Occipital lobe (tissue), 1 donor: ENCODE measurements at regions not wholly inside any gene's neighbourhood (a gene's known extent, or its start where the extent isn't known, plus 50 kb on each side); places are given as distances from the start of the nearest gene placed in this dataset.
"Not testable (repeated sequence)": the region's sequence is repeated elsewhere in the genome, so short reads cannot be mapped to it uniquely, and the experiment has no call there.

Source experiments
- DNase-seq: peaks from one replicate; lab custom pipeline; 2025; lab: John Stamatoyannopoulos, UW

- no peak for DNase-seq
Observed at GRCh38 chr22:49659924-49660315, 167.8 kb downstream of the BRD1 start.

DNA sequence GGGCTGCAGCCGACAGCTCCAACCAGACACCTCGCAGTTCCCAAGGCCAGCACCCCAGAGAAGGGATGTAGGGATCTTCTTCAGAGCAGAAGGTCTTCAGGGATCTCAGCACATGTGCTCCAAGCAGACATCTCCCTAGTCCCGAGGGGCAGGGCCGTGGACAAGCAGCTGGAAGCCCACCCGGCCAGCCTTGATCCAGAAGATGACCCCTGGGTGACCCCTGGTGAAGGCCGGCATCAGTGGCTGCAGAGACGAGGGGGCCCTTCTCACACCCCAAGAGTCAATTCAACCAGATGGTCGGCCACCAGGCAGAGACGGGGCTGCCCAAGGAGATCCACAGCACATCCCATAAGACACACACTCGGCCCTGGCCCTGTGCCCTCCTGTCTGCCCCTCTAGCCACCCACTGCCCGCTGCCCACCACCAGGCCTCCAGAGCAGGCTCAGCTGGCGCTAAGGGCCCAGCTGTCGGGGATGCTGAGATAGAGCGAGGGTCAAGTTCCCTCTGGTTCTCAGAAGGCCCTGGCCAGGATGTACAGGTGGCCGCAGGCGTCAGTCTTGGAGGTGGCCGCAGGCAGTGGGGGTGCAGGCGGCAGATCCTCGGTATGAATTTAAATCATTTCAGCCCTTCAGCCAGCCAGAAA lies 168.3 kb downstream of the BRD1 start:
- DNase-seq = no peak

GRCh38 chr22:49658902-49659280 lies 168.8 kb downstream of the BRD1 start:
- DNase-seq = no peak

- no peak for DNase-seq
Observed at GRCh38 chr22:49657974-49658590, 169.6 kb downstream of the BRD1 start.

GRCh38 chr22:49657275-49657973 lies 170.2 kb downstream of the BRD1 start:
- no peak for DNase-seq

DNA sequence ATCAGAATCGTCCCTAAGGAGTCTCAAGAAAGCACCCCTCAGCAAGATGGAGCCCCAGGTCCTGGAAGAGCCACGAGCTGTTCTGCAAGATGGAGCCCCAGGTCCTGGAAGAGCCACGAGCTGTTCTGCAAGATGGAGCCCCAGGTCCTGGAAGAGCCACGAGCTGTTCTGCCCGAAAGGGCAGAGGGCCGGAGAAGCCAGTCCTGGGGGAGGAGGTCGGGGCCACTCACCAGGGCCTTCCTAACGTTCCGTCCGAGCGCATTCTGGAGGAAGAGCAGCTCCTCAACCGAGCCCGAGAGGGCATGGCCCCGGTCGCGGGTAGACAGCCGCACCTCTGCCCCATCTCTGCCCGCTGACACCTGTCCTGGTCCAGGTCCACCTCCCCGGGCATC lies 170.8 kb downstream of the BRD1 start:
- DNase-seq = not testable (repeated sequence)

GRCh38 chr22:49656291-49656851 lies 171.3 kb downstream of the BRD1 start:
- DNase-seq = no peak

DNA sequence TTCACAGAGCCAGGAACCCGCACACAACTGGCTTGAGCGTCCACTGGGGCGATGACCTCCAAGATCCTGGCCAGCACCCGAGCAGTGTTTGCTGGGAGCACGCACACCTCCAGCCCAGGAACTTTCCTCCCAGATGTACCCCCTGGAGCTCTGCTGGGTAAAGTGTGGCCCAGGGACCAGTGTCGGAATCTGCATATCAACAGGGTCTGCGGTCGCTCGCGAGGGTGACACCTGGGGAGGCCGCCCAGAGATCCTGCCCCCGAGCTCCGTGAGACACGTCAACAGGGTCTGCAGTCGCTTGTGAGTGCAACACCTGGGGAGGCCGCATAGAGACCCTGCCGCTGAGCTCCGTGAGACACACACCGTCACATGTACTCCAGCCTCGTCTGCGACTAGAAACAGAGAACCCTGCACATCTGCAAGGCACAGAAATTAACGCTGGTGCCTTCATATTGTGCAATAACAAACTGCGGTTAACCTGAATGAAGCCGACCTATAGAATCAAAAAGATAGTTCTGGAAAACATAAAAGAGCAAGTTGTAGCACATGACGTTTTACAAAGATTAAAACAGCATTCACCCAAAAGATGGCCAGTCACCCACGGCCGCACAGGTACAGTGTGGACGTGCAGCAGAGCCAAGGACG lies 172.4 kb downstream of the BRD1 start:
- DNase-seq = no peak

- DNase-seq = no peak
Observed at GRCh38 chr22:49650336-49651241, 177.1 kb downstream of the BRD1 start.

GRCh38 chr22:49649166-49650068 lies 178.3 kb downstream of the BRD1 start:
- no peak for DNase-seq

DNA sequence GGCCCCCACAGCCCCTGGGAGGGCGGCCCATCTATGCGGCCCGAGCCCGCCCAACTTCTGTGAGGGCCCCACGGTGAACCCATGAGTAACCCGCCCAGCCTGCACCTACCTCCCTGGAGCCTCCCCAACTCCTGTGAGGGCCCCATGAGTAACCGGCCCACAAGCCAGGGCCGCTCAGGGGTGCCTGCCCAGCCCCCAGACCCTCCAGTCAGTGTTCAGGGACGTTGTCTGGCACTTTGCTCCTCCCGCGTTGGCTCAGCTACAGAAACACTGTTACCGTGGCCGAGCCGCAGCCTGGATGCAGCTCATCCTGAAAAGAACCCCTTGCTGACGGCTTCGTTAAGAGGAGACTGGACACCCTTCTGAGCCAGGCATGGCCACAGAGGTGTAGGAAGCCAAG lies 179.6 kb downstream of the BRD1 start:
- DNase-seq = no peak

DNA sequence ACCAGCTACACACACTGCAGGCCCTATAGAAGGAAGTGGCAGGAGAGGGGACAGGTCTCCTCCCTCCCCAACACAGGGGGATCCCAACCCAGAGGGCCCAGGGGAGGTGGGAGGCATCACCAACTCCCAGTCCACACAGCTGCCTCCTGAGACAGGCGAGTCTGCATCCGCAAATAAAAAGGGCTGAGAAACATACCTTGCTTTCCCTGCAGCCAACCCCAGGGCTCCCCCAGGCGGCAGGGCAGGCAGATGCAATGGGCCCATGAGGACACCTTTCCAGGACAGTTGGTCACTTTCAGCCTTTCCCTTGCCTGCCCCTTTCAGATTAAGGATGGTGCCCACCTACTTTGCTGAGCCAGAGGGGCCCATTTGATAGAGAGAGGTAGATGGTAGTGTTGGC lies 180.0 kb downstream of the BRD1 start:
- no peak for DNase-seq

GRCh38 chr22:49646876-49647275 lies 180.8 kb downstream of the BRD1 start:
- no peak for DNase-seq

- no peak for DNase-seq
Observed at GRCh38 chr22:49645791-49646550, 181.7 kb downstream of the BRD1 start.

- DNase-seq = no peak
Observed at GRCh38 chr22:49645257-49645656, 182.4 kb downstream of the BRD1 start.

- DNase-seq = no peak
Observed at GRCh38 chr22:49643998-49644397, 183.7 kb downstream of the BRD1 start.

DNA sequence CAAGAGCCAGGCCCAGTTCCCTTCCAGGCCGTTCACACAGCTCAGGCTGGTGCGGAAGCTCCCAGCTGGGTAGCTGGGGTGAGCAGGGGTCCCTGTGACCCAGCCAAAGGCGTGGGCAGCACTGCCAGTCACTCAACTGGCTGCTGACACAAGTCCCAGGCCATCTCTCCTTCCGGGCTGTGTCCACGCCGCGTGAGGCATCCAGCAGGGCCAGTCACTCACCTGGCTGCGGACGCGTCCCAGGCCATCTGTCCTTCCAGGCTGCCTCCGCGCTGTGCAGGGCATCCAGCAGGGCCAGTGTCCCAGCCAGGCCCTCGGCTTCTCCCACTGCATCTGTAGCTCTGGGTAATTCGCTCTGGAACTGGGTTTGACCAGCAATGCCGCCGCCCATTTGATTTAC lies 184.2 kb downstream of the BRD1 start:
- no peak for DNase-seq

DNA sequence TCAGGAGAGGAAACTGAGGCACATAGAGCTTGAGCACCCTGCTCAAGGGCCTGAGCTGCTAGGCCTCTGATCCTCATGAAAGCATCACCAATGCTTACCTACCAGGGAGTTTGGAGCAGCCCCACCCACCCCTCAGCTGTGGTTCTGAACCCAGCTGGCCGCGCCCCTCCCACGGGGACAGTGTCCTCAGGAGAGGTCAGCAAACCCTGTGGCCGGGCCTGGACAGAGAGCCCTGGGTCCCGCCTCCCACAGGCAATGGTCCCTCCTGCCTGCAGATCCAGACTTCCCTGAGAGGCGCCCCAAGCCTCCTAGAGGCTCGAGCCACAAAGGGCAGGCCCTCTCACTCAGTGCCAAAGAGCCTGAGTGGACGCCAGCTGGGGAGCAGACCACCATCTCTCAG lies 184.9 kb downstream of the BRD1 start:
- no peak for DNase-seq

DNA sequence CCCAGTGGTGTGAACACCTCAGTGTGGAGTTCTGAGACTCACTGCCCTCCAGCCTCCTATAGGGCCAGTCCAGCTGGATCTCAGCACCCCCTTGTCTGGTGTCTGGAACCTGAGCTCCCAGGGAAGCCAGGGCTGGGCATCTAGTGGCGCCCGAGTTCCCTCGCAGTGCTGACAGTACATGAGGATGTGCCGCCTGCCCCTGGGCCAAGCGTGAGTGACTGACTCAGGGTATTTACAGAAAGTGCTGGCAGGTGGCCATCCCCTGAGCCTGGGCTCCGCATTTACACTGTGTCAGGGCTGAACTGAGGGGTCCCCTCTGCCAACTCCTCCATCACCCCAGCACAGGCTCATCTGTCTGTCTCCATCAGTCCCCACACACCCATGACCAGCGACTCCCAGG lies 185.3 kb downstream of the BRD1 start:
- DNase-seq = no peak
